Liver (tissue), 3 donors: ENCODE measurements at regions not wholly inside any gene's neighbourhood (a gene's known extent, or its start where the extent isn't known, plus 50 kb on each side); places are given as distances from the start of the nearest gene placed in this dataset.

Experiments
- CTCF ChIP-seq: fragments of 150-350 bp; IDR thresholded peaks from 2 replicates; pipeline ENCODE4 v1.5.1; 2017; ENCODE audit warnings: improper control_type of control experiment, low read depth, low read length; ENCODE audit not compliant: missing input control
- JUND ChIP-seq, 2 donors: IDR thresholded peaks; 2 replicates each; pipeline ENCODE4 v1.6.1; 2016; ENCODE audit warnings: antibody characterized with exemption in 2 of 2
- RAD21 ChIP-seq, 2 donors: IDR thresholded peaks; 2 replicates each; pipeline ENCODE4 v1.6.1; 2016; ENCODE audit warnings: antibody characterized with exemption in 2 of 2, mild to moderate bottlenecking in 2 of 2
- REST ChIP-seq: IDR thresholded peaks from 2 replicates; pipeline ENCODE4 v1.6.1; 2016; ENCODE audit warnings: antibody characterized with exemption, mild to moderate bottlenecking
- TAF1 ChIP-seq: conservative IDR thresholded peaks from 2 replicates; pipeline ENCODE4 v1.6.1; 2016; ENCODE audit warnings: antibody characterized with exemption, mild to moderate bottlenecking
- donor health status: healthy.
- donor health status: healthy.

- TF ChIP-seq CTCF (no peak), JUND (IDR thresholded peaks at IDR 0.05) (no peak), TAF1 (no peak), RAD21 (IDR thresholded peaks at IDR 0.05) (no peak), REST (no peak)
Measured at GRCh38 chr12:16130343-16130742, 147.1 kb downstream of the SLC15A5 start.
